Islet of Langerhans (tissue), 1 donor: ENCODE measurements at regions not wholly inside any gene's neighbourhood (a gene's known extent, or its start where the extent isn't known, plus 50 kb on each side); places are given as distances from the start of the nearest gene placed in this dataset.
"Not testable (repeated sequence)": the region's sequence is repeated elsewhere in the genome, so short reads cannot be mapped to it uniquely, and the experiment has no call there.

ENCODE experiments used
- FAIRE-seq: peaks from one replicate; lab custom pipeline; 2011; peaks lifted over from hg19 to GRCh38; lab: Jason Lieb, UNC

- not testable (repeated sequence) for FAIRE-seq
Measured at GRCh38 chr1:147348592-147348991, 106.1 kb downstream of the CHD1L start.

DNA sequence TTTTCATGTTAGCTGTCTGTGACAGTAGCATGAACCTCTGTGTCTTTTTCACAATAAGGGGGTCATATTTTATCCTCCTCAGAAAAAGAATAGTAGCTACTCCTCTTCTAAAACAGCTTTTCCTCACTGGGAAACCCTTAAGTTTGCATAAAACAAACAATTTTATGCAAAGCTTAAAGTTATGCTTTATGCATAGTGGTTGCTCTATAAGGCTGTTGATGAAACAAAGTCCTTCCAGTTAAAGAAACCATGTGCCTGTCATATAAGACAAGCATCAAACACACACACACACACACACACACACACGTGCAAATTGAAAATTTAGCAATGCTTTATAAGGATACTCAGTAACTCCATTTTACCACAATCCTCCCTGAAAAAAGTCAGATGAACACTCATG lies 107.0 kb downstream of the CHD1L start:
- no peak for FAIRE-seq

GRCh38 chr1:147351140-147351835 lies 108.8 kb downstream of the CHD1L start:
- FAIRE-seq, result no peak

- FAIRE-seq, result no peak
Measured at GRCh38 chr1:147377263-147378246, 135.1 kb downstream of the CHD1L start.

GRCh38 chr1:147379889-147380288 lies 137.4 kb downstream of the CHD1L start:
- FAIRE-seq, result no peak

- FAIRE-seq, result no peak
Measured at GRCh38 chr1:147384804-147385203, 142.3 kb downstream of the CHD1L start.

DNA sequence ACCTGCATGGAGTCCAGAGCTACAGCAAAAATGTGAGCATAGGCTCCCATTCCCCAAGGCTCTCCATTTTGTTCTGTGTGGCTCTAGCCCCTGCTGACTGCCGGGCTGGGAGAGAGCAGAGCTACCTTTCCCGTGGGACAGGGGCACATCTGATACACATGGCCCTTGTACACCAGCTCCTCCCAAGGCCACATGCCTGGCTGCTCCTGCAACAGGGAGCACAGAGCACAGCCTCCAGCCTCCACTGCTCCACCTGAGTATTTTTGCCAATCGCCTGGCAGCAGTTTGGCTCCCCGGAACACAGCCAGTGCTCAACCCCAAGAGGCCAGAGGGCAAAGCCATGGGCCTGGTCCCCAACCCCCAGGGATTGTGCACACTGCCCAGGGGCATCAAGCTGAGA lies 146.5 kb downstream of the CHD1L start:
- FAIRE-seq, result no peak

- FAIRE-seq, result peak; percentile 88
Measured at GRCh38 chr1:147389532-147390184, 147.2 kb downstream of the CHD1L start.

DNA sequence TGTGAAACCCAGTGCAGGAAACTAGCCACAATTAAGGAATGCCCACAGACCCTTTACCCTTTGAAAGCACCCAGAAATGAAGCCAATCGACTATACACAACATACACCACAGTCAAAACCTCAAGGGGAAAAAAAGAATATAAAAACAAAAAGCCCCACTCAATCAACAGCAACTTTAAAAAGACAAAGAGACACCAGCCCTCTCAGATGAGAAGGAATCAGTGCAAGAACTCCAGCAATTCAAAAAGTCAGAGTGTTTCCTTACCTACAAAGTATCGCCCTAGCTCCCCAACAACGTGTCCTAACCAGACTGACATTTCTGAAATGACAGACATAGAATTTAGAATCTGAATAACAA lies 147.7 kb downstream of the CHD1L start:
- no peak for FAIRE-seq

- FAIRE-seq, result no peak
Measured at GRCh38 chr1:147391114-147391513, 148.6 kb downstream of the CHD1L start.

DNA sequence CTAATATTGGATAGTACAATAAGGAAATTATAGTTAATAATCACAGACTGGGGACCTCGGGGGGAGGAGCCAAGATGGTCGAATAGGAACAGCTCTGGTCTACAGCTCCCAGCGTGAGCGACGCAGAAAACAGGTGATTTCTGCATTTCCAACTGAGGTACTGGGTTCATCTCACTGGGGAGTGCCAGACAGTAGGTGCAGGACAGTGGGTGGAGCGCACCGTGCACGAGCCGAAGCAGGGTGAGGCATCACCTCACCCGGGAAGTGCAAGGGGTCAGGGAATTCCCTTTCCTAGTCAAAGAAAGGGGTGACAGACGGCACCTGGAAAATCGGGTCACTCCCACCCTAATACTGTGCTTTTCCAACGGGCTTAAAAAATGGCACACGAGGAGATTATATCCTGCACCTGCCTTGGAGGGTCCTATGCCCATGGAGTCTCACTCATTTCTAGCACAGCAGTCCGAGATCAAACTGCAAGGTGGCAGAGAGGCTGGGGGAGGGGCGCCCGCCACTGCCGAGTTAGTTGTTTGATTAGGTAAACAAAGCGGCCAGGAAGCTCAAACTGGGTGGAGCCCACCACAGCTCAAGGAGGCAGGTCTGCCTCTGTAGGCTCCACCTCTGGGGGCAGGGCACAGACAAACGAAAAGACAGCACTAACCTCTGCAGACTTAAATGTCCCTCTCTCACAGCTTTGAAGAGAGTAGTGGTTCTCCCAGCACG lies 138.8 kb upstream of the BCL9 start:
- FAIRE-seq, result not testable (repeated sequence)

- FAIRE-seq, result not testable (repeated sequence)
Measured at GRCh38 chr1:147404344-147404743, 137.0 kb upstream of the BCL9 start.

GRCh38 chr1:147409886-147410285 lies 131.4 kb upstream of the BCL9 start:
- no peak for FAIRE-seq

DNA sequence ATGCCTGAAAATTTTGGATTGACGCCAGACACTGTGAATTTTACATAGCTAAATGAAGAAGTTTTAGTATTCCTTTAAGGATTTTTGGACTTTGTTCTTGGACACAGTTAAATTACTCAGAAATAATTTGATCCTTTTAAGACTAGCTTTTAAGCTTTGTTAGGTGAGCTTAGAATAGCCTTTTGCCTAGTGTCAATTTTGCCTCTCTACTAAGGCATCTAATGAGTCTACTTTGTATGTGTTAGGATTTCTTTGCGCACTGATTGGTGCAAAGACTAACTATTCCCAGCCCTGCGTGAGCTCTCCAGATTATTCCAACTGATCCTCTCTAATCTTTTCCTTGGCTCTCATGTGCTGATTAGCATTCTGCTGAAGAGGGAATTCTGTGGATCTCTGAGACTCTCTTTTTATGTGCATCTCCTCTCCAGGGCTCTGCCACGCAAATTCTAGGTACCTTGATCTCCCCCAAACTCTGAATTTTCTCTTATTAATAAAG lies 128.1 kb upstream of the BCL9 start:
- no peak for FAIRE-seq

DNA sequence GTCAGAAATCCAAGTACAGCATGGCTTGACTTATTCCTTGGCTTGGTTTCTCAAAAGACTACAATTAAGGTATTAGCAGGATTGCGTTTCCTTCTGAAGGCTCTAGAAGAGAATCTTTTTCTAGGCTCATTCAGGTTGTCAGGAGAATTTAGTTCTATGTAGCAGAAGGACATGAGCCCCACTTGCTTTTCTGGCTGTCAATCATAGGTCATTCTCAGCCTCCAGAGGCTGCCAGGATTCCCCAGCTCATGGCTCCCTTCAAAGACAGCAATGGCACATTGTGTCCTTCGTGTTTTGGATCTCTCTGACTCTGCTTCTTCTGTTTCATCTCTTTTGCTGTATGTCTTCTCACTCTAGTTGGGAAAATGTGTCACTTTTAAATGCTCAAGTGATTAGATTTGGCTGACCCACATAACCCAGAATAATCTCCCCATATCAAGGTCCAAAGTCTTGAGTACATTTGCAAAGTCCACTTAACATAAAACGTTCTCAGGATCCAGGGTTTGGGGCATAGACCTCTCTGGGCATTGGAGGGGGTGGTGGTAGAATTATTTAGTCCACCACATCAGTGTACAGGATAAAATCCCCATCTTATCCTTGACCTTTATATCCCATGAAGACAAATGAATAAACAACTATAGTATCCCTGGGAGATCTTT lies 126.7 kb upstream of the BCL9 start:
- FAIRE-seq, result no peak

- FAIRE-seq, result no peak
Measured at GRCh38 chr1:147417024-147417423, 124.3 kb upstream of the BCL9 start.

DNA sequence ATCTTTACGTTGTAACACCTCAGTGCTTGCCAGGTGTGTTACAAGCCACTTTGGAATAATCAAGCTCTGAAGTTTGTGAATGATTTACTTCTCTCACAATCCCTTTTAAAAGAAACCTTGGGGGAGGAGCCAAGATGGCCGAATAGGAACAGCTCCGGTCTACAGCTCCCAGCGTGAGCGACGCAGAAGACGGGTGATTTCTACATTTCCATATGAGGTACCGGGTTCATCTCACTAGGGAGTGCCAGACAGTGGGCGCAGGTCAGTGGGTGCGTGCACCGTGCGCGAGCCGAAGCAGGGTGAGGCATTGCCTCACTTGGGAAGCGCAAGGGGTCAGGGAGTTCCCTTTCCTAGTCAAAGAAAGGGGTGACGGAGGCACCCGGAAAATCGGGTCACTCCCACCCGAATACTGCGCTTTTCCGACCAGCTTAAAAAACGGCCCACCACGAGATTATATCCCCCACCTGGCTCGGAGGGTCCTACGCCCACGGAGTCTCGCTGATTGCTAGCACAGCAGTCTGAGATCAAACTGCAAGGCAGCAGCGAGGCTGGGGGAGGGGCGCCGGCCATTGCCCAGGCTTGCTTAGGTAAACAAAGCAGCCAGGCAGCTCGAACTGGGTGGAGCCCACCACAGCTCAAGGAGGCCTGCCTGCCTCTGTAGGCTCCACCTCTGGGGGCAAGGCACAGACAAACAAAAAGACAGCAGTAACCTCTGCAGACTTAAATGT lies 118.0 kb upstream of the BCL9 start:
- not testable (repeated sequence) for FAIRE-seq

- FAIRE-seq, result no peak
Measured at GRCh38 chr1:147434921-147435320, 106.4 kb upstream of the BCL9 start.

GRCh38 chr1:147444381-147444780 lies 96.9 kb upstream of the BCL9 start:
- no peak for FAIRE-seq

GRCh38 chr1:147451628-147452027 lies 89.7 kb upstream of the BCL9 start:
- FAIRE-seq, result no peak

- no peak for FAIRE-seq
Measured at GRCh38 chr1:147452809-147453208, 88.5 kb upstream of the BCL9 start.
